GM21528 (cell line): ENCODE measurements at regions not wholly inside any gene's neighbourhood (a gene's known extent, or its start where the extent isn't known, plus 50 kb on each side); places are given as distances from the start of the nearest gene placed in this dataset.

ENCODE experiments used
- ATAC-seq: cut with Tn5 transposase; IDR thresholded peaks from one replicate; pipeline ENCODE4 v1.9.1; 2021; ENCODE audit warnings: mild to moderate bottlenecking, moderate library complexity; ENCODE audit not compliant: unreplicated experiment, low FRiP score

DNA sequence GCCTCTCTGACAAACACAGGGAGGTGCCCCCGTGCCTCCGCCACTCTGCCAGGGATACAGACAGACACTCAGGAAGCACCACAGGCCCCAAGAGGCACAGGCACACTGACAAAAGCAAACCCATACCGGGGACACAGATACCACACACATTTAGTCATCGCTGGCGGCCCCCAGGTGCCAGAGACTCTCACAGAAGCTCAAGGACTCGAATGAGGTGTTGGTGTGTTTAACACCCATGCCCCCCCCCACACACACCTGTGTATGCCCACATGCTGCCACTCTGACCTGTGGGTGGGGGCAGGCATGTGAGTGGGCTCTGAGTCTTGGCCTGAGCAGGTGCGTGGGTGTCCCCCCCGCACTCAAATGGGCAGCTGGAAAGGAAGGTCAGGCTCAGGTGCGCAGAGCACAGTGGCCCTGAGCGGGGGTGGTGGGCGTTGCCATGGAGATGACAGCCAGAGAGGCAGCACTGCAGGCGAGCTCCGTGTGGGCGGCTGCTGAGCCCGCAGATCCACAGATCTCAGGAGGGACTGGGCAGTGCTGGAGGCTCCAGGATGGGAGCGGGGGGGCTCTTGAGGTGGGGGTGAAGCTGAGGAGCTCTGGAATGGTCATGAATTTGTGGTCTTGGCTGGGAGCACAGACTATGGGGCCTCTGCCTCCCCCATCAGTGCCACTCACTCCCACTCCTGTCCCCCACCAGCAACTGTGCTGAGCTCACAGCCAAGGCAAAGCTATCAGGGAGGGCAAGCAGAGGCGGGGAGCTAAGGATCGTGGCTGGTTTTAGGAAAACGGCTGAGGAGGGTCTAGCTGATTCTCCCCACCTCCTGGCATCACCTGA, 73.9 kb upstream of the TAF1B start:
- ATAC-seq = no peak

DNA sequence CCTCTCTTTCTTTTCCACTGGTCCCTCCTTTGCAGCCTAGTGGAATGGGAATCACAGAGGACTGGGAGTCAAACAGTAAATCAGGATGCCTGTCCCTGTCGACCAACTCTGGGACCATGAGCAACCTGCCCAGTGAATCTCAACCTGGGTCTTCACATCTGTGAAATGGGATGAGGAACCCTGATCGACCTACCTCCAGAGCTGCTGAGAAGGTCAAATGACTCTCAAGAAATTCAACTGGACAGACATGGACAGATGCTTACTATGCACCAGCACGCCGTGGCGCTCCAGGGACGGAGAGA, 73.3 kb upstream of the TAF1B start:
- ATAC-seq = no peak

DNA sequence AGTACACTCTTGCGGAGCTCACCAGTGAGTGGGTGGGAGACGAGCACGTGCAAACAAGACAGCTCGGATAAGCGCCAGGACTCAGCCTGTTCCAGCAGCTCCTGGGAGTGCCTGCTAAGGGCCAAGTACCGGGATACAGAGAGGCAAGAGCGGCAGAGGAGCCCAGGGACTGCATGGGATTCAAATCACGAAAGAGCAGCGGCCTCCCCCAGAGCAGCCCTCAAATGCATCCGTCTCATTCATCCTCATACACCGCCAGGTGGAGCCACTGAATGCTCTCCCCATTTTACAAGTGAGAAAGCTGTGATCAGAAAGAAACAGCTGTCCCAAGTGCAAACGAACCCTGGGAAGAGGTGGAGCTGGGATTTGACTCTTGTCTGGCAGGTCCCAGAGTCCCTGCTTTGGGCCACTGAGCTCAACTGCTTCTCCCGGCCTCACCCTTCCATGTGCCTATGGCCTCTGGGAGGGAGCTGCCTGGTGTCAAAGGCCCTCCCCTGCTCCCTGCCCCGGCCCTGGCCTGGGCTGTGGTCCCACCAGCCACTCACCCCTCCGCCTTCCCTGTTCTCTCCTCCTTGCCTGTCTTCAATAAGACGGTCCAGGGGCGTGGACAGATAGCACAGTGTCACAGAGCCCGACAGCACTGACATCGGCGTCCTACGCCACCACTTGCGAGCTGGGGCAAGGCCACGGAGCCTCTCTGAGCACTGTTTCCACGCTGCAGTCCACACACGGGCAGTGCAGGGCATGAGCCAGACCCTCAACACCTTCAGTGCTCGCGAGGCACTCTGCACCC, 72.8 kb upstream of the TAF1B start:
- no peak for ATAC-seq

DNA sequence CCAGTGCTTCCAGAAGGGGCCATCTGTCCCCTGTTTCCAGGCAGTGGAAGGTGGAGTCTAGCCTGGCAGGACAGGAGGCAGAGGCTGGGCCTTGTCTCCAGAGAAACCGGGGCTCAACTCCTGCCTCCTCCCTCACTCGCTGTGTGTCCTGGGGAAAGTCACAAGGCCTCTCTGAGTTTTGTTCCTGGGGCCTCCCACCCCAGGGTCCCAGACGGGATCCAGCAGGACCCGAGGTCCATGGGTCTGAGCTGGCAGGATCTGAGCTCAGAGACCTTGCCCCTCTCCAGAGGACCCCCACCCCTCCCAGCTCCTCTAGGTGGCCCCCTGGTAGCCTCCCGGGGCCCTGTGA, 72.2 kb upstream of the TAF1B start:
- no peak for ATAC-seq

DNA sequence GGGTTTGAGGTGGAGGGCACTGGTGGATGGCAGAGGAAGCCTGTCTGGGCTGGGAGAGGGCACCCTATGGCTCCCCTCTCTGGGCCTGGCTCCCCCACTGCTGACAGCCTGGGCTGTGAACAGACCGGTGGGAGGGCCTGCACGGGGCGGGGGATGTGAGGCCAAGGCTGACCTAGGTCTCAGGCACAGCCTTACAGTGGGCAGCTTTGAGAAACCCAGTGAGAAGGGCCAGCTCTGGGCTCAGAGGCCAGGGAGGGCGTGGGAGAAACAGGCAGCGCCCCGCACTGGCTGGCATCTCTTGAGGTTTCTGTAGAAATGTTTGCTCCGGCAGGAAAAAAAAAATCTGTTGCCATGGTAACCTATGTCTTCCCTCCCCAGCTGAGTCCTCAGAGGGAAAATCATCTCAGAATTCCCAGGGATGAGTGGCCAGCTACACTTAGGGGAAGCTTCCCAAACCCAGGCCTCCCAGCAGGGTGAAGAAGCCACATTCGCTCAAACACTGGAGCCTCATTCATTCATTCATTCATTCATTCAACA, 71.7 kb upstream of the TAF1B start:
- no peak for ATAC-seq

DNA sequence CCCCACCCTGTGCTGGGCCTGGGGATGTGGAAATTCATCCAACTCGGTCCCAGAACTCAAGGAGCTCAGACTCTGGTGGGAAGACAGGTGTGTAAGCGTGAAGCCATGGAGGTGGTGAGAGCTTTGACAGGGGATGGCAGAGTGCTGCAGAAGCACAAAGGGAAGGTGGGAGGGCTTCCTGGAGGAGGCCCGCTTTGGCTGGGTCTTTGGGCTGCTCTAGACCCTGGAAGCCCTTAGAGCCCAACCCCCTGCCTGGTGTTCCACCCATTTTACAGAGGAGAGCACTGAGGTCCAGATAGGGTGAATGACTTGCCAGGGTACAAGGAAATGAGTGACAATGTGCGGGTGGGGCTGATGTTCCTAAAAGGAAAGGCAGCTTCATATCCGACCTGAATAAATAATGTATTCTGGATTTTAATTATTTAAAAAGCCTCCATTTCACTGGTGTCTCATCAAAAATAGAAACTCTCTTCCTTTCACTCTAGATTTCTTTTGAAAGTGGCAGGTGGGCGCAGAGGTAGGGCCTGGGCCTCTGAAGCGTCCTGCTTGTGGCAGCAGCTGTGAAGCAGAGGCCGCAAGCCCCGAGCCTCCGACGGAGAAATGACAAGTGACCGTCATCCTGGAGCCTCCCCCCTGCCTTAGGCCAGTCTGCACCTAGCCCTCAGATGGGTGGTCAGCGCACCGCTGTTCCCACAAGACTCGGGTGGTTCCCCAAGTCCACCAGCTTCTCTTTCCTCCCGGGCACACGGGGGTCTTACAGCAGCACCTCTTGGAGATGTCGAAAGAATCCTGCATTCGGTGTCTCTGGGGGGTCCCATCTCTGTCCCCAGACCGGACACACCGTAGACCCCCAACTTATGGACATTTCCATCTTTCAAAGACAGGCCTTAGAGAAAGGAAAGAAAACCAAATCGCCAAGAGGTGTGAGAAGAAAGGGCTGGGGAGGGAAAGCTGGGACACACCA, 71.0 kb upstream of the TAF1B start:
- ATAC-seq = no peak

DNA sequence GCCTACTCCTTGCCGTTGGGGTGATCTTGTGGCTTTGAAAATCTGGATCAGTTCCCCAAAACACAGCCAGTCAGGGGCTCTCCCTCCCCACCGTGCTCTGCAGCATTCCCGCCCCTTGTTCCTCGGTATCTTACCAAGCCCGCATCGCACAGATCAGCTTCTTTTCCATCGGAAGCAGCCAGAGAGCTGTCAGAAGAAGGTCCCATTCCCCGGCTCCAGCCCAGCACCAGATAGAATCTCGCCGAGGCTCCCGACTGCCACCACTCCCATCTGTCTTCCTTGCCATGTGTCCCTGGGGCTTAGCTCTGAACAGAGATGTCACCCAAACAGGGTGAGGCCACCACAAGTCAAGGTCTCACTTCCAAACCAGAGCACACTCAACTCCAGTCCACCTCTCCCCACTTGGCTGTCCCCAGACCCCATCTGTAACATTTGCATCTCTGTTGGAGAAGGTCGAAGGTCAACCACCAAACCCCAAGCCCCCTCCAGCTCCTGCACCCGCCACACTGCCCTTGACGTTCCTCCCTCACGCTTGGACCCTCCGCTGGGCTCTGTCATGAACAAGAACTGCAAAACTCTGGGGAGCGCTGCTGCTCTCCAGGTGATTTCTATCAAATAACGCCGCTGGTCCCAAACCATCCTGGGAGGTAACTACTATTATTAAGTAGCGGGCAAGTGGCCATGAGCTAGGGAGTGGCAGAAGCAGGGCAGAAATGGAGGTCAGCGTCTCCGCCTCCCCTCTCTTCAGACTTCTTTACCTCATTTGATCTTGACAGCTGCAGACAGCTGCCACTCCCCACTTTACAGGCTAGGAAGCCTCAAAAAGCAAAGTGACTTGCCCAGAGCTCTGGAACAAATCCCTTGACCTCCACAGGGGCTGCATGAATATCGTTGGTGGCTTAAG, 70.0 kb upstream of the TAF1B start:
- no peak for ATAC-seq

DNA sequence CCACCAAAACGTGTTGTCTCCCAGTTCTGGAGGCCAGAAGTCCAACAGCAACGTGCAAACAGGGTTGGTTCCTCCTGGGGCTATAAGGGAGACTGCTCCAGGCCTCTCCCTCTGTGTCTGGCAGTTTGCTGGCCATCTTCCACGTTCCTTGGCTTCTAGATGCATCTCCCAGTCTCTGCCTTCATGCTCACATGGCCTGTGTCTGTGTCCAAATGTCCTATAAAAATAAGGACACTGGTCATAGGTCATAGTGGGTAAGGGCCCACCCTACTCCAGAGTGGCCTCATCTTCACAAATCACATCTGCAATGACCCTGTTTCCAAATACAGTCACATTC, 69.4 kb upstream of the TAF1B start:
- ATAC-seq = no peak

DNA sequence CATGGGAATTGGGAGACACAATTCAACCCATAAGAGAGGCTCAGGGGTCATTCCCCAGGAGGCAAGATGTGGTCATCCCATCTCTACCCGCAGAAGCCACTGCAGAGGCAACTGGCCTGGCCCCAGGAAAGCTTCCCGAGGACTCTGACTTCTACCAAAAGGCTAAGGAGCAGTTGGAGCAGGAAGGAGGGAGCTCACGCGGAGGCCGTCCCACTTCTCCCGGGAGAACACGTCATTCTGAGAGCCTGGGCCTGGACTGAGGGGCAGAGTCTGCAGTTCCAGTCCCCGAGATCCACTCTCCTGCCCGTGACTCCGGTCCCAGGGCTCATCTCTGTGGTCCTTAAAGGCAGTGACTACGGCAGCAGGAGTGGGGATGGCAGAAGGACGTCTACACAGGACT, 69.0 kb upstream of the TAF1B start:
- ATAC-seq = no peak

DNA sequence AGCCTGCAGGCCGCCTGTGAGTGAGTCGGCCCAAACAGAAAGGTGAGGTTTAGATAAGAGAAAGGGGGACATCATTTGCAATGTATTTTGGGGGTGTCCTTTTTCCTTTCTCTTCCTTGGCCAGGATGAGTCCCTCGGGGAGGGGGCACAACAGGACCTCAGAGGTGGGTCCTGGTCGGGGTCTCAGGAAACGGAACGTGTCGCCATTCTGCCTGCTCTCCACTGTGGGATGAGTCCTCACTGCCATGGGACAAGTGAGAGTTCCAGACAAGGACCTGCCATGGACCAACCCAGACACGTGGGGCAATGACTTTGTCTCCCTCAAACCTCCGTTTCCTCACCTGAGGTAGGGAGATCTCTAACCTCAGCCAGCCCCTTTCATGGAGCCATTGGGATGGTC, 67.9 kb upstream of the TAF1B start:
- no peak for ATAC-seq

DNA sequence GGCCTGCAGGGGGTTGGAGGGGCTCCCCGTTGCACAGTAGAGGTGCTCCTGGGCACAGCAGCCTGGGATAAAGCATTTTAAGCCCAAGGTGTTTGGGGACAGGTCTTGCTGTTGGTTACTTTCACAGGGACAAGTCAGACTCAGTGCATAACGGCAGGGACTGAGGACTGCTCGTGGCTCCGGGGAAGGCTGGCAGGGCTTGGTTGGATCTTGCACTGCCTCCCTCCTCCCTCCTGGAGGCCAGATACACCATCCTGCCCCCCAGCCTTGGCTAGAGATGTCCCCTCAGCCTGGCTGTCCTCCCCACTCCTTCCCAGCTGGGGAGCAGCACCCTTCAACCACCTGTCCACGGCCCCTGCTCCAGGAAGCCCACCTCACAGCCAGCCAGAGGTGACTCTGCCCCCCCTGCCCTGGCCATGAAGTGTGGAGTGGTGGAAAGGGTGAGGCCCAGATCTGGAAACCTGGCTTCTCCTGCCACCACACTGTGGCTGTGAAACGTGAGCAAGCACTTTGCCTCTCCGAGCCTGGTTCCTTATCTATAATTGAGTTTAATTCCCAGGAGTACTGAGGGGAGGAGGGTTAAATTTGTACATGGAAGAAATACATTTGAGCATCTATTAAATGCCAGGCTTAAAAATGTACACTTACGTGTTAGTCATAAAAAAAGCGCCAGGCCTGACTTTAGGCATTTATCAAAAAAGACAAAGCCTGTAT, 67.1 kb upstream of the TAF1B start:
- ATAC-seq = no peak

DNA sequence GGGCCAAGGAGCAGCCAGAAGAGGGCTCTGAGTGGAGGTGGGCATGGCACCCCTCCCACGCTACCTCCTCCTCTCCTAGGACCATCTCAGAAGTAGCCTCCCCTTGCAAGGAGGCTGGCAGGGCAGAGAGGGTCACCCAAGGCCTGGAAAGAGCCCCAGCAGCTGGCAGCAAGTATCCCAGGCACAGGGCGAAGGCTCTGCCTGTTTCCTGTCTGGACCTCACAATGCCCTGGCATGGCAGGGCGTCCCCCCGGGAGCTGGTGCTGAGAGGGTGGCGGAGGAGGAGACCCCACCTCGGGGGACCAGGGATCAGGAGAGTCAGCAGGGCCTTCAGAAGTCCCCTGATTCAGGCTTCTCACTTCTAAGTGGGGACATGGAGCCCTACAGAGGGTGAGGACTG, 66.2 kb upstream of the TAF1B start:
- no peak for ATAC-seq

DNA sequence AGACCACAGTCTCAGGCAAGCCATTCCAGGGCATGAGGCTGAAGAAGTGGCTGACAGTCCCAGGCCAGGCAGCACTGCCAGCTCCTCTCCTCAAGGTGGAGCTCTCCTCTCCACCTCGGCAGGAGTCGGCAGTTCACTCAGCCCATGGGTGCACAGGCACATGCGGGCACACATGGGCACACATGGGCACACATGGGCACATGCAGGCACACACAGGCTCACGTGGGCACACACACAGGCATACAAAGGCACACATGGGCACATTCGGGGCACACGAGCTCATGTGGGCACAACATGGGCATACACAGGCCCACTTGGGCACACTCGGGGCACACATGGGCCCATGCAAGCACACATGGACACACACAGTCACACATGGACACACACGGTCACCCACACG, 65.3 kb upstream of the TAF1B start:
- no peak for ATAC-seq

DNA sequence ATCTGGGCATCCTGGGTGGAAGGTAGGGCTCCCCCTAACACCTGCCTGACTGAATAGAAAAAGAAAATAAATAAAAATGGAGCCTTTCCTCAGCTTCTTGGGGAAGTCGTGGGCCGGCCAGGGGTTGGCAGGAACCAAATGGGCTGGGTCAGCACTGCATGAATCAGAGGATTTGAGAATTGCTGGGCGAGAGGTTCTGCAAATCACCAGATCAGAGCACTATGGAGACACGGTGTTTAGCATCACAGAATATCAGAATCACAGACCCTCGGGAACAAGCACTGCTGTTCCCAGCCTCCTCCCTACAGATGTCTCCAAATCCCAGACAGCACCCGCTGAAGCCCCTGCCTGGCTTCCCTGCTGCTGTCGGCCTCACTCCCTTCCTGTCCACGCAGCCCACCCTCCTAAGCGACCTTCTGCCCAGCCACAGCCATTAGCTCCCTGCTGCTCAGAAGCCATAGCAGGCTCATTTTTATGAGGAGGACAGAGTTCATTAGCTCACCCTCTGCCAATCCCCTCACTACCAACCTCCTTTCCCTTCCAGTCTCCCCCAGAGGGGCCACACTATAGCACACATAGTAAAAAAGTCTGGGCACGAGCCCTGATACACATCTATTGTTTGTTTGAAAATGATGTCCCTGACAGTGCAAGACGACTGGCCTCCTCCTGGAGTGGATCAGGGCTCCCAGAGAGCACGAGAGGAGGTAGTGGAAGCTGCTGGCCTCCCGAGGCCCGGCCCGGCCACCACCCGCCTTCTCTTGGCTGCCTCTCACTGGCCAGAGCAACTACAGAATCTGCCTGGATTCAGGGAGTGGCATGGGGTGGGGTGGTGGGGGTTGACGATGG, 64.6 kb upstream of the TAF1B start:
- no peak for ATAC-seq

DNA sequence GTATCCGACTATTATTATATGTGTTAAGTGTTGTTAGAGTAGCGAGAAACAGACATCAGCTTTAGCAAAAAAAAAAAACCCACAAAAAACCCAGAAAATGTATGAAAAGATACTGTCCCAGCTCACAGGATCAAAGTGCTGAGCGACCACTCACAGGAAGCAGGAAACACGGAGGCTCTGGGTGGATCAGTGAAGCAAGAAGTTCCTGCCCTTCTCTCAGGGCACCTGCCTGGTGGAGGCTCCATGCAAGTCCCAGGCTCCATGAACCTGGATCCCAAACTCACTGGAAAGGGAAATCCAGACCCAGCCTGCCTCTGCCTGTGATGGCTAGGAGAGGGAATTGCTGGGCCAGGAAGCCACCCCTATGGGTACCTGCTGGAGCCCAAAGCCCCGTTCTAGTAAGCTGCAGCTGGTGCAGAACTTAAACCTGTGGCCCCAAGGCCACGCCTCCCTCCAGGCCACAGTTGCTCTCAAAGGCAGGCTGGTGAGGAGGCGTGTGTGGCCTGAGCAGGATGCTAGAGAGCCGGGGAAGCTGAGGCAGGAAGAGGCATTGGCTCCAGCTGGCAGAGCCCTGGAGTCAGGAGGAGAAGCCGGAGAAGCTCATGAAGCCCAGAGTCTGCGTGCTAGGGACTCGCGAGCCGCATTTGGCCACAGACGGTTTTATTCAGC, 63.5 kb upstream of the TAF1B start:
- ATAC-seq = no peak

DNA sequence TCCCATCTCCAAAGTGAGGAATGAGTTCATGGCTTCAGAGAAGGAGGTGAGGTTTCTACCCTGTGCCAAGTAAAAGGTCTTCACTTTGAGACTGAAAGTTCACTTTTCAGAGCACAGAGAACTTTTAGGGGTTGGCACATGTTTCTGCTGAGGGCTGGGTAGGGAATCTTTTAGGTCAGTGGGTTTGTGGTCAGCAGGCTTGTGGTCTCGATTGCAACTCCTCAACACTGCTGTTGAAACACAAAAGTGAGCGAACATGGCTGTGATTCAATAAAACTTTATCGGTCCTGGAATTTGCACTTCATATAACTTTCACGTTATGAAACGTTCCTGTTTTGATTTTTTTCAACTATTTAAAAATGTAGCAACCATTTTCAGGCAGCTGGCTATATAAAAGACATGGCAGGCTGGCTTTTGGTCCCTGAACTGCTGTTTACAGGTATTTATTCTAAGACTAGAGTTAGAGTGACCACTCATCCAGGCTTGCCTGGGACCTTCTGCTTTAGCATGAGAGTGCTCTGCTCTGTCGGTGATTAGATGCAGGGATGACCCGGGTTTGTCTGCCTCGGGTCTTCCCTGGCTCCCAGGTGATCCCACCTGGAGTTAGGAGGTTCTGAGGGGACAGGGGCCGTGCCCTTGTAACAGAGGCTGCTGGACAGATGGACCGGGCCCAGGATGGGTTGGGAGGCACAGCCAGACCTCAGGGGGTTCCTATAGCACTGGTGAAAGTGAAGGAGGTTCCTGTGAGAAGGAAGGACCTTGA, 62.7 kb upstream of the TAF1B start:
- no peak for ATAC-seq

DNA sequence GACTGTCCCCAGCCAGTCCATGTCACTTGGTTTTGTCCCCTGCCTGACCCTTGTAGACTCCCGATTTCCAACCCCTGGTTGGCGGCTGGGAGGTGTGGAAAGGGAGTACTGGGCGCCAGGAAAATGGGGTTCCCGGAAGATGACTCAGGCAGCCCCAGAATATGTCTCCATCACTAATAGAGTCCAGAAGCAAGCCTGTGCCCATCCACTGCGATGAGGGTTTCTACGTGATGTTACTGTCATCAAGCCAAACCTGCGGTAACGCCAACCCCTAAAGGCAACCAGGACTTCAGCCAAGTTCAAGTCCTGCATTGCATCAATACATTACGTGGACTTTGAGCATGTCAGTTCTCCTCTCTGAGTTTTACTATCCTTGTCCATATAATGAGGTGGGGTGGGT, 62.0 kb upstream of the TAF1B start:
- ATAC-seq = no peak
